H9 (cell line): ENCODE measurements at regions not wholly inside any gene's neighbourhood (a gene's known extent, or its start where the extent isn't known, plus 50 kb on each side); places are given as distances from the start of the nearest gene placed in this dataset.

Experiments used
- DNase-seq: peaks from one replicate; pipeline ENCODE4 v3.0.0-alpha.2; 2017
- H2AFZ ChIP-seq: one replicate; pipeline ENCODE4 v1.6.1; 2013; ENCODE audit warnings: mild to moderate bottlenecking, low read length, control low read depth, moderate library complexity
- H2AK5ac ChIP-seq: 2 replicates; pipeline ENCODE4 v1.6.1; 2013; ENCODE audit warnings: low read length, control low read depth, mixed read lengths; ENCODE audit not compliant: insufficient read length
- H2BK120ac ChIP-seq: one replicate; pipeline ENCODE4 v1.6.1; 2013; ENCODE audit warnings: low read depth, mild to moderate bottlenecking, low read length, control low read depth, inconsistent platforms; ENCODE audit not compliant: poor library complexity, severe bottlenecking
- H2BK12ac ChIP-seq: 2 replicates; pipeline ENCODE4 v1.6.1; 2013; ENCODE audit warnings: low read length, control low read depth, mixed read lengths, low read depth; ENCODE audit not compliant: insufficient read length
- H2BK15ac ChIP-seq: 2 replicates; pipeline ENCODE4 v1.6.1; 2013; ENCODE audit warnings: low read depth, low read length, control low read depth
- H2BK20ac ChIP-seq: one replicate; pipeline ENCODE4 v1.6.1; 2013; ENCODE audit warnings: low read depth, mild to moderate bottlenecking, low read length, control low read depth, inconsistent platforms; ENCODE audit not compliant: poor library complexity, severe bottlenecking
- H2BK5ac ChIP-seq: 2 replicates; pipeline ENCODE4 v1.6.1; 2013; ENCODE audit warnings: low read length, control low read depth, mixed read lengths; ENCODE audit not compliant: insufficient read length
- H3K14ac ChIP-seq: 2 replicates; pipeline ENCODE4 v1.6.1; 2013; ENCODE audit warnings: low read length, control low read depth; ENCODE audit not compliant: insufficient read depth
- H3K18ac ChIP-seq: 2 replicates; pipeline ENCODE4 v1.6.1; 2013; ENCODE audit warnings: low read depth, mild to moderate bottlenecking, mixed read lengths, low read length, control low read depth; ENCODE audit not compliant: insufficient read length
- H3K23ac ChIP-seq: 2 replicates; pipeline ENCODE4 v1.6.1; 2013; ENCODE audit warnings: low read length, control low read depth, mixed read lengths, low read depth; ENCODE audit not compliant: insufficient read length
- H3K23me2 ChIP-seq: 2 replicates; pipeline ENCODE4 v1.6.1; 2013; ENCODE audit warnings: low read depth, mild to moderate bottlenecking, mixed read lengths, low read length, control low read depth; ENCODE audit not compliant: insufficient read length, poor library complexity, severe bottlenecking
- H3K27ac ChIP-seq: 2 replicates; pipeline ENCODE4 v1.5.1; 2013; ENCODE audit warnings: low read length, control low read depth, mixed read lengths, low read depth; ENCODE audit not compliant: insufficient read length
- H3K27me3 ChIP-seq: 2 replicates; pipeline ENCODE4 v1.6.1; 2013; ENCODE audit warnings: low read length, control low read depth, inconsistent platforms; ENCODE audit not compliant: insufficient read depth
- H3K4ac ChIP-seq: 2 replicates; pipeline ENCODE4 v1.6.1; 2013; ENCODE audit warnings: low read depth, mild to moderate bottlenecking, control low read depth, inconsistent platforms, low read length, moderate library complexity
- H3K4me1 ChIP-seq: 2 replicates; pipeline ENCODE4 v1.6.1; 2013; ENCODE audit warnings: low read length, control low read depth, inconsistent platforms; ENCODE audit not compliant: insufficient read depth
- H3K4me2 ChIP-seq: 2 replicates; pipeline ENCODE4 v1.6.1; 2013; ENCODE audit warnings: low read length, control low read depth, mixed read lengths; ENCODE audit not compliant: insufficient read length, insufficient read depth
- H3K56ac ChIP-seq: 2 replicates; pipeline ENCODE4 v1.6.1; 2013; ENCODE audit warnings: low read depth, mild to moderate bottlenecking, mixed read lengths, low read length, control low read depth; ENCODE audit not compliant: insufficient read length
- H3K79me1 ChIP-seq: 2 replicates; pipeline ENCODE4 v1.6.1; 2013; ENCODE audit warnings: low read depth, mild to moderate bottlenecking, moderate library complexity, low read length, control low read depth, inconsistent platforms; ENCODE audit not compliant: insufficient read depth, poor library complexity, severe bottlenecking
- H3K79me2 ChIP-seq: 2 replicates; pipeline ENCODE4 v1.6.1; 2013; ENCODE audit warnings: low read length, control low read depth, inconsistent platforms; ENCODE audit not compliant: insufficient read depth
- H3K9ac ChIP-seq: 2 replicates; pipeline ENCODE4 v1.6.1; 2013; ENCODE audit warnings: low read length, control low read depth, mixed read lengths; ENCODE audit not compliant: insufficient read length; ENCODE audit errors: extremely low read depth
- H3K9me3 ChIP-seq: one replicate; pipeline ENCODE4 v1.6.1; 2013; ENCODE audit warnings: low read depth, low read length, inconsistent platforms; ENCODE audit not compliant: control insufficient read depth
- H3T11ph ChIP-seq: one replicate; pipeline ENCODE4 v1.6.1; 2013; ENCODE audit warnings: mild to moderate bottlenecking, low read length, control low read depth, inconsistent platforms
- H4K20me1 ChIP-seq: one replicate; pipeline ENCODE4 v1.6.1; 2013; ENCODE audit not compliant: control insufficient read depth, insufficient read length, insufficient read depth
- H4K5ac ChIP-seq: 2 replicates; pipeline ENCODE4 v1.6.1; 2013; ENCODE audit warnings: low read depth, mild to moderate bottlenecking, mixed read lengths, low read length, control low read depth; ENCODE audit not compliant: insufficient read length
- H4K8ac ChIP-seq: replicated peaks from 2 replicates; pipeline ENCODE4 v1.6.1; 2013; ENCODE audit warnings: low read length, control low read depth, mixed read lengths, low read depth; ENCODE audit not compliant: insufficient read length
- H4K91ac ChIP-seq: 2 replicates; pipeline ENCODE4 v1.6.1; 2013; ENCODE audit warnings: low read depth, mild to moderate bottlenecking, moderate library complexity, mixed read lengths, low read length, control low read depth; ENCODE audit not compliant: insufficient read length
- H3K27ac Mint-ChIP-seq, 3 experiments: 2 replicates in 2 of 3; 3 replicates in 1 of 3; pipeline ENCODE4 v1.8.0; 2020 to 2021; ENCODE audit warnings: mixed read lengths in 3 of 3, mild to moderate bottlenecking in 1 of 3, moderate library complexity in 1 of 3
- H3K27me3 Mint-ChIP-seq: 2 replicates; pipeline ENCODE4 v1.8.0; 2021; ENCODE audit warnings: low read depth, mild to moderate bottlenecking, moderate library complexity, mixed read lengths
- H3K36me3 Mint-ChIP-seq, 3 experiments: 2 replicates in 2 of 3; 3 replicates in 1 of 3; pipeline ENCODE4 v1.8.0; 2020 to 2021; ENCODE audit warnings: low read depth in 3 of 3, mixed read lengths in 3 of 3; ENCODE audit not compliant: insufficient read depth in 1 of 3
- H3K4me1 Mint-ChIP-seq, 2 experiments: 2 replicates each; pipeline ENCODE4 v1.8.0; 2020; ENCODE audit warnings: mixed read lengths in 2 of 2
- H3K4me3 Mint-ChIP-seq, 2 experiments: 2 replicates in 1 of 2; 3 replicates in 1 of 2; pipeline ENCODE4 v1.8.0; 2020 to 2021; ENCODE audit warnings: mild to moderate bottlenecking in 2 of 2, mixed read lengths in 2 of 2, moderate library complexity in 1 of 2
- H3K9me3 Mint-ChIP-seq, 2 experiments: 2 replicates in 1 of 2; 3 replicates in 1 of 2; pipeline ENCODE4 v1.8.0; 2020; ENCODE audit warnings: mild to moderate bottlenecking in 2 of 2, mixed read lengths in 2 of 2, moderate library complexity in 1 of 2
- WGBS: extraction: QIAGEN DNeasy Blood & Tissue Kit; methylation state at CpG from one replicate; pipeline ENCODE4 v1.1.7; 2013; ENCODE audit warnings: missing lambda C conversion rate, low lambda C conversion rate, mixed read lengths; ENCODE audit not compliant: insufficient read length; ENCODE audit errors: extremely low coverage; 5-methylcytosine and 5-hydroxymethylcytosine counted together
- TF ChIP-seq, protein P1 (sequence below): fragments of 200-600 bp; sonication (generic); conservative IDR thresholded peaks from 3 replicates; pipeline ENCODE4 v1.8.0; 2021; ENCODE audit warnings: antibody characterized with exemption, mild to moderate bottlenecking

DNA sequence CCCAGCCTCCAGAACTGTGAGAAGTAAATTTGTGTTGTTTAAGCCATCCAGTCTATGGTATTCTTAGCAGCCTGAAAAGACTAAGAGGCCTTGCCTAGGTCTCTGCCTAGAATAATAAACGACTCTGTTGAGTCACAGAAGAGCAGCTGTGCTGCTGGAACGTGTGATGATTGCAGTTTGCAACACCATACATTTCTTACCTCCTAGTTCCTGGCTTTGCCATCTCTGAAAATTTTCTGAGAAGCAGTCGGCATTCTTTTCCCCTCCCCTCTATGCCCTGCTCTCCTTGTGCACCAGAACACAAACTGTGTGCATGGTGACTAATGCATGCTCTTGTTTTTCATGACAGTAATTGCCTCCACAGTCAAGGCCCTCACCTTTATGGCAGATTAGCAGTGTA is 301.3 kb downstream of the IL20RB start:
- Histone ChIP-seq H4K5ac (no peak overlapping the region), H3K79me2 (no peaks in the 10 kb centered on the region), H2BK120ac (no peak overlapping the region), H3K23ac (no peak overlapping the region), H4K8ac (no peak overlapping the region), H3K9me3 (no peaks in the 10 kb centered on the region), H3K4me1 (no peaks in the 10 kb centered on the region; the same call in 1 of the 2 replicates), H3K4me2 (no peak overlapping the region), H3K79me1 (no peaks in the 10 kb centered on the region), H3K9ac (no peak overlapping the region), H2AFZ (no peak overlapping the region), H4K91ac (no peak overlapping the region), H3K23me2 (no peaks in the 10 kb centered on the region), H3K14ac (no peak overlapping the region), H3K27me3 (no peaks in the 10 kb centered on the region), H2BK15ac (no peak overlapping the region), H3K56ac (no peak overlapping the region), H2BK5ac (no peak overlapping the region), H2AK5ac (no peak overlapping the region), H2BK12ac (no peak overlapping the region), H3K18ac (no peak overlapping the region), H4K20me1 (no peaks in the 10 kb centered on the region), H3K27ac (no peak overlapping the region), H2BK20ac (no peak overlapping the region), H3K4ac (no peak overlapping the region), H3T11ph (no peak overlapping the region)
- WGBS, result no CpG with 5 or more reads among the region's 3 CpGs
- Mint-ChIP-seq H3K27ac (no peak overlapping the region), H3K36me3 (no peaks in the 10 kb centered on the region), H3K27me3 (no peaks in the 10 kb centered on the region; the same call in 1 of the 2 replicates), H3K4me1 (peaks cover 7 to 12% of the 10 kb centered on the region in 2 experiments), H3K4me3 (no peak overlapping the region), H3K9me3 (peaks cover 0 to 1% of the 10 kb centered on the region in 2 experiments; a peak in 1 of 5 replicates)
- TF ChIP-seq, protein P1, sequence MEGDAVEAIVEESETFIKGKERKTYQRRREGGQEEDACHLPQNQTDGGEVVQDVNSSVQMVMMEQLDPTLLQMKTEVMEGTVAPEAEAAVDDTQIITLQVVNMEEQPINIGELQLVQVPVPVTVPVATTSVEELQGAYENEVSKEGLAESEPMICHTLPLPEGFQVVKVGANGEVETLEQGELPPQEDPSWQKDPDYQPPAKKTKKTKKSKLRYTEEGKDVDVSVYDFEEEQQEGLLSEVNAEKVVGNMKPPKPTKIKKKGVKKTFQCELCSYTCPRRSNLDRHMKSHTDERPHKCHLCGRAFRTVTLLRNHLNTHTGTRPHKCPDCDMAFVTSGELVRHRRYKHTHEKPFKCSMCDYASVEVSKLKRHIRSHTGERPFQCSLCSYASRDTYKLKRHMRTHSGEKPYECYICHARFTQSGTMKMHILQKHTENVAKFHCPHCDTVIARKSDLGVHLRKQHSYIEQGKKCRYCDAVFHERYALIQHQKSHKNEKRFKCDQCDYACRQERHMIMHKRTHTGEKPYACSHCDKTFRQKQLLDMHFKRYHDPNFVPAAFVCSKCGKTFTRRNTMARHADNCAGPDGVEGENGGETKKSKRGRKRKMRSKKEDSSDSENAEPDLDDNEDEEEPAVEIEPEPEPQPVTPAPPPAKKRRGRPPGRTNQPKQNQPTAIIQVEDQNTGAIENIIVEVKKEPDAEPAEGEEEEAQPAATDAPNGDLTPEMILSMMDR, result no peak
- DNase-seq, result no peak
